ENCODE measurements at regions not wholly inside any gene's neighbourhood (a gene's known extent, or its start where the extent isn't known, plus 50 kb on each side); places are given as distances from the start of the nearest gene placed in this dataset.

- FAIRE-seq (no peak), DNase-seq (ENCODE audit: low read depth) (no peak)
- Histone ChIP-seq H3K4me3 (ENCODE audit: insufficient read depth, low read depth, low read length) (no peak overlapping the region), H3K4me1 (ENCODE audit: insufficient read depth, low read length) (no peaks in the 10 kb centered on the region), H3K36me3 (ENCODE audit: insufficient read depth, low read length) (no peaks in the 10 kb centered on the region), H3K9me3 (ENCODE audit: insufficient read depth, low read depth, low read length) (no peaks in the 10 kb centered on the region), H3K79me2 (ENCODE audit: insufficient read depth, low read length) (no peaks in the 10 kb centered on the region), H4K20me1 (ENCODE audit: insufficient read depth, low read length) (no peaks in the 10 kb centered on the region), H3K4me2 (ENCODE audit: low read length) (no peak overlapping the region), H2AFZ (ENCODE audit: low read depth, low read length) (no peak overlapping the region), H3K9ac (ENCODE audit: low read length) (no peak overlapping the region), H3K27me3 (ENCODE audit: insufficient read depth, low read length) (no peaks in the 10 kb centered on the region), H3K27ac (ENCODE audit: low read depth, low read length) (no peak overlapping the region)
- no peaks in the 10 kb centered on the region for H3K9me3 Mint-ChIP-seq (ENCODE audit: unreplicated experiment)
- H3K27ac Mint-ChIP-seq (ENCODE audit: unreplicated experiment), result no peak overlapping the region
- no peaks in the 10 kb centered on the region for H3K4me1 Mint-ChIP-seq (ENCODE audit: low read depth, unreplicated experiment)
- no peaks in the 10 kb centered on the region for H3K36me3 Mint-ChIP-seq (ENCODE audit: low read depth, unreplicated experiment)
- no peak overlapping the region for H3K4me3 Mint-ChIP-seq (ENCODE audit: unreplicated experiment)
- no peak for TF ChIP-seq EZH2 (IDR thresholded peaks at IDR 0.05; ENCODE audit: insufficient read depth, low read length)
- TF ChIP-seq, protein P1, sequence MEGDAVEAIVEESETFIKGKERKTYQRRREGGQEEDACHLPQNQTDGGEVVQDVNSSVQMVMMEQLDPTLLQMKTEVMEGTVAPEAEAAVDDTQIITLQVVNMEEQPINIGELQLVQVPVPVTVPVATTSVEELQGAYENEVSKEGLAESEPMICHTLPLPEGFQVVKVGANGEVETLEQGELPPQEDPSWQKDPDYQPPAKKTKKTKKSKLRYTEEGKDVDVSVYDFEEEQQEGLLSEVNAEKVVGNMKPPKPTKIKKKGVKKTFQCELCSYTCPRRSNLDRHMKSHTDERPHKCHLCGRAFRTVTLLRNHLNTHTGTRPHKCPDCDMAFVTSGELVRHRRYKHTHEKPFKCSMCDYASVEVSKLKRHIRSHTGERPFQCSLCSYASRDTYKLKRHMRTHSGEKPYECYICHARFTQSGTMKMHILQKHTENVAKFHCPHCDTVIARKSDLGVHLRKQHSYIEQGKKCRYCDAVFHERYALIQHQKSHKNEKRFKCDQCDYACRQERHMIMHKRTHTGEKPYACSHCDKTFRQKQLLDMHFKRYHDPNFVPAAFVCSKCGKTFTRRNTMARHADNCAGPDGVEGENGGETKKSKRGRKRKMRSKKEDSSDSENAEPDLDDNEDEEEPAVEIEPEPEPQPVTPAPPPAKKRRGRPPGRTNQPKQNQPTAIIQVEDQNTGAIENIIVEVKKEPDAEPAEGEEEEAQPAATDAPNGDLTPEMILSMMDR (IDR thresholded peaks at IDR 0.05; ENCODE audit: insufficient read depth, low read depth, low read length), result no peak
- no peaks in the 10 kb centered on the region for H3K27me3 Mint-ChIP-seq (ENCODE audit: low read depth, unreplicated experiment)
Observed at GRCh38 chr13:71137101-71137500, 729.9 kb downstream of the DACH1 start.

DNA sequence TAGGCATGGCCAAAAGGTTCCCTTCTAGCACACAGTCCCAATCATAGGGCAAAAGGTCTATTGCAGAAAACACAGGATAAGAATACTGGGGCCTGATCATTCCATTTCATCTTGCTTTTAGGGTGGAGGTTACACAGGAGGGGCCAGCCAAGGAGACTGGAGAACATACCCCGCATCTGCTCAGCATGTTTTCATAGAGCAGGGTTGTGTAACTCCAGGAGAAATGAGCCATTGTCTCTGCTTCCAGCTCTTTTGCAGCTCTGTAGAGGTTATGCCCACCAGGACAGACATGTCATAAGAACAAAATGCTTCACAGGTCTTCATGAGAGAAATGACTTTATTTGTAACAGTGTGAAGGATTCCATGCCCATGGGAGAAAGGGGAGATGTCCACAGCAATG is 742.8 kb downstream of the DACH1 start:
- no peak for TF ChIP-seq EZH2 (IDR thresholded peaks at IDR 0.05; ENCODE audit: insufficient read depth, low read length)
- TF ChIP-seq, protein P1 (IDR thresholded peaks at IDR 0.05; ENCODE audit: insufficient read depth, low read depth, low read length), result no peak
- H3K27me3 ChIP-seq (ENCODE audit: insufficient read depth, low read length), result no peaks in the 10 kb centered on the region
- Mint-ChIP-seq H3K9me3 (ENCODE audit: unreplicated experiment) (no peaks in the 10 kb centered on the region), H3K4me3 (ENCODE audit: unreplicated experiment) (no peak overlapping the region), H3K4me1 (ENCODE audit: low read depth, unreplicated experiment) (no peaks in the 10 kb centered on the region), H3K27ac (ENCODE audit: unreplicated experiment) (no peak overlapping the region), H3K27me3 (ENCODE audit: low read depth, unreplicated experiment) (no peaks in the 10 kb centered on the region), H3K36me3 (ENCODE audit: low read depth, unreplicated experiment) (no peaks in the 10 kb centered on the region)
- no peak overlapping the region for H3K27ac ChIP-seq (ENCODE audit: low read depth, low read length)
- H3K9ac ChIP-seq (ENCODE audit: low read length), result no peak overlapping the region
- H3K79me2 ChIP-seq (ENCODE audit: insufficient read depth, low read length), result no peaks in the 10 kb centered on the region
- DNase-seq (ENCODE audit: low read depth) (no peak), FAIRE-seq (no peak)
- H3K4me1 ChIP-seq (ENCODE audit: insufficient read depth, low read length), result no peaks in the 10 kb centered on the region
- H2AFZ ChIP-seq (ENCODE audit: low read depth, low read length), result no peak overlapping the region
- no peak overlapping the region for H3K4me2 ChIP-seq (ENCODE audit: low read length)
- no peak overlapping the region for H3K4me3 ChIP-seq (ENCODE audit: insufficient read depth, low read depth, low read length)
- H4K20me1 ChIP-seq (ENCODE audit: insufficient read depth, low read length), result no peaks in the 10 kb centered on the region
- no peaks in the 10 kb centered on the region for H3K9me3 ChIP-seq (ENCODE audit: insufficient read depth, low read depth, low read length)
- no peaks in the 10 kb centered on the region for H3K36me3 ChIP-seq (ENCODE audit: insufficient read depth, low read length)

DNA sequence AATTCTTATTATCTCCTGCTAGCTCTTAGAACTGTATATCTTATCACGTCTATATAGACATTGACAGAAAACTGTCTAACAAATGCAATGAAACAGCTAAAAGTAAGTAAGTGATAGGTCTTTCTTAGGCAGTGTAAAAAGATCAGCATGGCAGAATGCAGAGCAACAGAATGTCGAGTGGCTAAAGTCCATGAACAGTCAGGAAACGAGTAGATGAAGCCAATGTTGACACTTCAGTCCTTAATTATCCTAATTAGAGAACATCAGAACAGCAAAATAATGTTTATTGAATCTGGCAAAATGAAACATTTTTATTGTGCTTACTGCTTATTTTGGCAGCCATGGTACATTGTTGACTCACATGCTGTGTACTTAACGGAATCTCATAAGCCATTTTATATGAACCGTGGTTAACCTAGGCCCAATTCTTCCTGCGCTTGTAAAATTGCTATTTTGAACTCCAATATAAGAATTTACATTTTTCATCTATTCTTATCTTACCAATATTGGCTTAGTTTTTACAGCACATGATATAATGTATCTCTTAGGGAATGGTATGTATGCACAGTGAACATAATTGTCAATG is 748.1 kb downstream of the DACH1 start:
- no peak for DNase-seq (ENCODE audit: low read depth)
- TF ChIP-seq, protein P1 (IDR thresholded peaks at IDR 0.05; ENCODE audit: insufficient read depth, low read depth, low read length), result no peak
- TF ChIP-seq EZH2 (IDR thresholded peaks at IDR 0.05; ENCODE audit: insufficient read depth, low read length), result no peak
- FAIRE-seq, result no peak
- Mint-ChIP-seq H3K27ac (ENCODE audit: unreplicated experiment) (no peak overlapping the region), H3K27me3 (ENCODE audit: low read depth, unreplicated experiment) (no peaks in the 10 kb centered on the region), H3K4me1 (ENCODE audit: low read depth, unreplicated experiment) (no peaks in the 10 kb centered on the region), H3K4me3 (ENCODE audit: unreplicated experiment) (no peak overlapping the region), H3K9me3 (ENCODE audit: unreplicated experiment) (no peaks in the 10 kb centered on the region), H3K36me3 (ENCODE audit: low read depth, unreplicated experiment) (no peaks in the 10 kb centered on the region)
- Histone ChIP-seq H3K27me3 (ENCODE audit: insufficient read depth, low read length) (no peaks in the 10 kb centered on the region), H3K36me3 (ENCODE audit: insufficient read depth, low read length) (no peaks in the 10 kb centered on the region), H4K20me1 (ENCODE audit: insufficient read depth, low read length) (no peaks in the 10 kb centered on the region), H3K4me3 (ENCODE audit: insufficient read depth, low read depth, low read length) (no peak overlapping the region), H3K4me2 (ENCODE audit: low read length) (no peak overlapping the region), H3K9ac (ENCODE audit: low read length) (no peak overlapping the region), H3K9me3 (ENCODE audit: insufficient read depth, low read depth, low read length) (no peaks in the 10 kb centered on the region), H3K79me2 (ENCODE audit: insufficient read depth, low read length) (no peaks in the 10 kb centered on the region), H2AFZ (ENCODE audit: low read depth, low read length) (no peak overlapping the region), H3K27ac (ENCODE audit: low read depth, low read length) (no peak overlapping the region), H3K4me1 (ENCODE audit: insufficient read depth, low read length) (no peaks in the 10 kb centered on the region)

Measured in astrocyte (in vitro differentiated cells and primary cell).